GM12878 (cell line): ENCODE measurements at regions not wholly inside any gene's neighbourhood (a gene's known extent, or its start where the extent isn't known, plus 50 kb on each side); places are given as distances from the start of the nearest gene placed in this dataset.

Experiments used
- BCL11A ChIP-seq: IDR thresholded peaks from 2 replicates; pipeline ENCODE4 v1.6.1; 2011; ENCODE audit warnings: low read depth, low read length
- CHD1 ChIP-seq: IDR thresholded peaks from 2 replicates; pipeline ENCODE4 v1.6.1; 2012; ENCODE audit warnings: low read depth, low read length, improper control_type of control experiment
- CHD4 ChIP-seq: fragments of 200-600 bp; sonication (generic); IDR thresholded peaks from 2 replicates; pipeline ENCODE4 v1.6.1; 2016; ENCODE audit warnings: mild to moderate bottlenecking
- EZH2 ChIP-seq: IDR thresholded peaks from 2 replicates; pipeline ENCODE4 v1.6.1; 2012; ENCODE audit warnings: low read depth, mild to moderate bottlenecking, control low read depth, inconsistent platforms, low read length, borderline replicate concordance; ENCODE audit not compliant: control insufficient read depth
- HDAC6 ChIP-seq: fragments of 200-600 bp; sonication (generic); IDR thresholded peaks from one replicate; pipeline ENCODE4 v1.8.0; 2017; ENCODE audit warnings: antibody characterized with exemption; ENCODE audit not compliant: unreplicated experiment
- POLR2A ChIP-seq: IDR thresholded peaks from 2 replicates; pipeline ENCODE4 v1.6.1; 2011; ENCODE audit warnings: low read depth, mild to moderate bottlenecking, low read length
- POLR2AphosphoS5 ChIP-seq: IDR thresholded peaks from 2 replicates; pipeline ENCODE4 v1.6.1; 2011; ENCODE audit warnings: mild to moderate bottlenecking, low read length, inconsistent platforms
- TAF1 ChIP-seq: IDR thresholded peaks from 2 replicates; pipeline ENCODE4 v1.6.1; 2011; ENCODE audit warnings: mild to moderate bottlenecking, low read depth, low read length, borderline replicate concordance
- ZBTB40 ChIP-seq: fragments of 450-650 bp; IDR thresholded peaks from 2 replicates; pipeline ENCODE4 v1.6.1; 2016; ENCODE audit warnings: mild to moderate bottlenecking, moderate library complexity, borderline replicate concordance

- TF ChIP-seq TAF1: no peak
- no peak for TF ChIP-seq EZH2
- no peak for TF ChIP-seq CHD4
- no peak for TF ChIP-seq POLR2AphosphoS5
- TF ChIP-seq POLR2A: no peak
- no peak for TF ChIP-seq CHD1
- TF ChIP-seq HDAC6: no peak
- TF ChIP-seq ZBTB40: no peak
- no peak for TF ChIP-seq BCL11A
Measured at GRCh38 chr22:48919851-48920589, 907.7 kb downstream of the BRD1 start.
